Stimulated activated memory B cell treated with anti-CD40 and anti-IgM and Interleukin-4, amounts not matched to agents 10 μg/mL and 1 μg/mL and 100 μg/mL, for 72 hours (primary cell): ENCODE measurements at regions not wholly inside any gene's neighbourhood (a gene's known extent, or its start where the extent isn't known, plus 50 kb on each side); places are given as distances from the start of the nearest gene placed in this dataset.
"Not testable (repeated sequence)": the region's sequence is repeated elsewhere in the genome, so short reads cannot be mapped to it uniquely, and the experiment has no call there.

Experiments
- ATAC-seq: fragments of 150-1000 bp; cut with Tn5 transposase; 2 replicates; pipeline ENCODE4 v1.10.0; 2021
- H3K27ac Mint-ChIP-seq: one replicate; pipeline ENCODE4 v1.8.0; 2022; ENCODE audit warnings: mild to moderate bottlenecking, mixed read lengths
- H3K27me3 Mint-ChIP-seq: one replicate; pipeline ENCODE4 v1.8.0; 2022; ENCODE audit warnings: mixed read lengths
- H3K36me3 Mint-ChIP-seq: one replicate; pipeline ENCODE4 v1.8.0; 2022; ENCODE audit warnings: mixed read lengths
- H3K4me1 Mint-ChIP-seq: one replicate; pipeline ENCODE4 v1.8.0; 2022; ENCODE audit warnings: mixed read lengths
- H3K4me3 Mint-ChIP-seq: one replicate; pipeline ENCODE4 v1.8.0; 2022; ENCODE audit warnings: mild to moderate bottlenecking, moderate library complexity, mixed read lengths
- H3K9me3 Mint-ChIP-seq: one replicate; pipeline ENCODE4 v1.8.0; 2022; ENCODE audit warnings: mixed read lengths

DNA sequence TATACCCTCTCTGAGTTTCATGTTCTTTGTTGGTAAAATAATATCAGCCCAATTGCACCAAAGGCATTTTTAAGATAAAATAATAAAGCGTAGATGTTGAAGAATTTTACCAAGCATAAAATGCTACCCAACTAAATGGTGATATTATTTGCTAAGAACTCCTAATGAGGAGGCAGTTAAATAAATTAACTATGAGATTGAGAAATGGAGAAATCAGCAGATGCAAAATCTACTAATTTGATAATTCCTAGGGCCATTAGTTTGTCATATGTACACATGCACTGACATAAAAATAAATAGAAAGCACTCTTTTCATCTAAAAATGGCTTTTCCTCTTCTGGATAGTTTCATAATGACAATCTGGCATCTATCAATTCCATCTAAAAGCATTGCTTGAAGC is 681.5 kb upstream of the FAM98A start:
- no peak overlapping the region for H3K4me3 Mint-ChIP-seq
- no peaks in the 10 kb centered on the region for H3K27me3 Mint-ChIP-seq
- no peaks in the 10 kb centered on the region for H3K36me3 Mint-ChIP-seq
- H3K9me3 Mint-ChIP-seq: peaks cover 9% of the 10 kb centered on the region
- H3K4me1 Mint-ChIP-seq: no peaks in the 10 kb centered on the region
- H3K27ac Mint-ChIP-seq: no peak overlapping the region
- no peak for ATAC-seq

DNA sequence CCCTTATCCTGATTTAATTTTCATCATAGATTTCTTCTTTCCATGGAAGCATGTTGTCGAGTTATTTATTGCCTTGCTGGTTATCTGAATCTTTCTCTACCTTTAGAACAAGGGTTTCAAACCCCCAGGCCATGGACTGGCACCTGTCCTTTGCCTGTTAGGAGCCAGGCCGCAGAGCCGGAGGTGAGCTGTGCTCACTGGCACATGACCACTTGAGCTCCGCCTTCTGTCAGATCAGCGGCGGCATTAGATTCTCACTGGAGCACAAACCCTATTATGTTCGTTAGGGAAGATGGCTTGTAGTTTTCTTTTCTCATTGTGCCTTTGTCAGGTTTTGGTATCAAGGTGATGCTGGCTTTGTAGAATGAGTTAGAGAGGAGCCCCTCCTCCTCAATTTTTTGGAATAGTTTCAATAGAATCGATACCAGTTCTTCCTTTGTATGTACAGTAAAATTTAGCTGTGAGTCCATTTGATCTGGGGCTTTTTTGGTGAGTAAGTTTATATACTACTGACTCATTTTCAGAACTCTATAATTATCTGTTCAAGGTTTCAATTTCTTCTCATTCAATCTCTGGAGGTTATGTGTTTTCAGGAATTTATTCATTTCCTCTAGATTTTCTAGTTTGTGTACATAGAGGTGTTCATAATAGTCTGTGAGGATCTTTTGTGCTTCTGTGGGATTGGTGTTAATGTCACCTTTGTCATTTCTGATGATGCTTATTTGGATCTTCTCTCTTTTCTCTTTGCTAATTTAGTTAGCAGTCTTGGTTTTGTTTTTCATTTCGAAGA is 668.0 kb upstream of the FAM98A start:
- peaks cover 6% of the 10 kb centered on the region for H3K4me1 Mint-ChIP-seq
- H3K27ac Mint-ChIP-seq: no peak overlapping the region
- no peaks in the 10 kb centered on the region for H3K36me3 Mint-ChIP-seq
- no peaks in the 10 kb centered on the region for H3K27me3 Mint-ChIP-seq
- no peak for ATAC-seq
- H3K9me3 Mint-ChIP-seq: peaks cover 9% of the 10 kb centered on the region
- H3K4me3 Mint-ChIP-seq: no peak overlapping the region

DNA sequence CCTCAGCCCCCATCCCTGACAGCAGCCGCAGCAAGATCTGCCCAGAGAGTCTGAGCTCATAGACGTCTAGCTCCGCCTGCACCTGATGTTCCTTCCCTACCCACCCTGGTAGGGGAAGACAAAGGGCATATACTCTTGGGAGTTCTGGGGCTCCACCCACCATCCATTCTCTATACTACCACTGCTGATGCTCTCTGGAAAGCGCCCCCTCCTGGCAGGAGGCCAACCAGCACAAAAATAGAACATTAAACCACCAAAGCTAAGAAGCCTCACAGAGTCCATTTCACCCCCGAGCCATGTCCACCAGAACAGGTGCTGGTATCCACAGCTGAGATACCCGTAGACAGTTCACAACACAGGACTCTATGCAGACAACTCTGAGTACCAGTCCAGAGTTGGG is 662.6 kb upstream of the FAM98A start:
- Mint-ChIP-seq H3K4me1 (no peaks in the 10 kb centered on the region), H3K27ac (no peak overlapping the region), H3K36me3 (no peaks in the 10 kb centered on the region), H3K4me3 (no peak overlapping the region), H3K27me3 (no peaks in the 10 kb centered on the region), H3K9me3 (peaks cover 8% of the 10 kb centered on the region)
- no peak for ATAC-seq

DNA sequence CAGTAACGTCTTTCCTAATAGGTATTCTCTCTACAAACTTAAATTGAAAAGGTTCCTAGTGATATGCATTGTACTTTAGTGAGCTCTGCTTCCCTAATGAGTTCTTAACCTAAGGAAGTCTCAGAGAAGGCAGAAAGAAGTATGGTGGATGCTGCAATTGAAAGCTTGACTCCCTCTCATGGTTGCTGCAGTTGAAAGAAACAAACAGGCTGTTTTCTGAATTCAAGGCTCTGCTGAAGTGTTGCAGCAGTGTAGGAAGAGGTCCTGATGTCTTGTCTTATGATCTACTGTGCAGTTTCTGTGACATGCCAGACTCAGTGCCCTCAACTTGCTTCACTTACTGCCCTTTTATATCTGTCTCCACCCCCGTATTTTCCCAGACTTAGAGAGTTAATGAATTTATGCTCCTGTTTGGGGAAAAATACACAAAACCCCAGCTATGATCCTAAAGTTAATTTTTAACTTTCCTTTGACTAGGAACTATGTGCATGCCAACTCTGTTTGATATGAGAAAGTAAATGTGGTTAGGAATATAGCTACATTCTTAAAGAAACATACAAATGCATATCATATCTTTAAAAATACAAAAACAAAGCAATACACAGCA is 655.3 kb upstream of the FAM98A start:
- Mint-ChIP-seq H3K4me3 (no peak overlapping the region), H3K27ac (no peak overlapping the region), H3K36me3 (no peaks in the 10 kb centered on the region), H3K4me1 (no peaks in the 10 kb centered on the region), H3K9me3 (no peaks in the 10 kb centered on the region), H3K27me3 (no peaks in the 10 kb centered on the region)
- ATAC-seq: no peak

DNA sequence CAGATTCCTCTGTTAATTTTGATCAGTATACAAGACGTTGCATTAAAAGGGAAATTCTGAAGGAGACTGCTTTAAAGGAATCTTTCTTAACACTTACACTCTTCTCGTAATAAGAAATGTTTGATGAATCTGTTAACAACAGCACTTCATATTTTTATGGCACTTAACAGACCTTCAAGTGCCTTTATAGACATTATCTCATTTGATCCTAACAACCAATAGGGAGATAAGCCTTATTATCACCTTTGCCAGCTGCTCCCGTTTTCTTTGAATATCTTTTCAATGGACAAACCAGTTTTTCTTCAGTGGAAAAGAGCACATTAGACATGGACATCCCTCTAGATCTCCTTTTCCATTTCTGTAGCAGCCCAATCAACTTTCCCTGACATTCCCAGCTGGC is 653.0 kb upstream of the FAM98A start:
- ATAC-seq: no peak
- Mint-ChIP-seq H3K27me3 (no peaks in the 10 kb centered on the region), H3K4me3 (no peak overlapping the region), H3K27ac (no peak overlapping the region), H3K36me3 (no peaks in the 10 kb centered on the region), H3K4me1 (no peaks in the 10 kb centered on the region), H3K9me3 (no peaks in the 10 kb centered on the region)

DNA sequence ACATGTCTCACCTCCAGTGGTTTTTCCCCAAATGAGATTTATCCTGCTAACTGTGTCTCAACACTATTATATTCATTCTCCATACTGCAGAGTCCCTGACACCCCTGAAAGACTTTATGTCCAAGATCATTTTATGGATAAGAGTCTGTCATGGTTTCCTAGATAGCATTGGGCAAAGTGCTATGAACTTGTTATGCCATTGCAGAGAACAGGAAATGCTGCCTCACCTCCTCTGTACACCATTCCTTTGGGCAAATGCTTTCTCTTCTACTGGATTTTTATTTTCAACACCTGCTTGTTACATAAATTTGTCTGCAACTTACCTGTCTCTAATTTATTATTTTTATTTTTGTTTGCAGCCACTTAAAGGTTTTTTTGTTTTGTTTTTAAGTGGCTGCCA is 652.5 kb upstream of the FAM98A start:
- H3K4me3 Mint-ChIP-seq: no peak overlapping the region
- H3K9me3 Mint-ChIP-seq: no peaks in the 10 kb centered on the region
- no peaks in the 10 kb centered on the region for H3K36me3 Mint-ChIP-seq
- no peaks in the 10 kb centered on the region for H3K27me3 Mint-ChIP-seq
- H3K4me1 Mint-ChIP-seq: no peaks in the 10 kb centered on the region
- no peak for ATAC-seq
- H3K27ac Mint-ChIP-seq: no peak overlapping the region

DNA sequence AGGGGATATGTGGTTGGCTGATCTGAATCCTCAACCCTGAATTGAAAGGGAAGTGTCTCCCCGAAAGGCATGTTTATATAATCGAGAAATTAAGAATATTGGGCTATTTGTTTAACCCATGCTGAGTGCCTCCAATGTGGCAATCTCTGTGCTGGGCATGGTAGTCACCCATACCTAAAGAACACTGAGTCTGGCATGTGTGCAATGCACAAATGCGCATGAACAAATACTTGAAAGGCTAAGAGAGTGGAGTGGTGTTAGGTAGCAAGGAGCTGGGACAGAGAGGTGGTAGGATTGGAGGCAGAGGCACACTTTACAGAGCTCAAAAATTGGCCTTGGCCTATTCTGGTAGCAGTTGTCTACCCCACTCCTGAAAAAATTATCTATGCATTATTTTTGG is 645.1 kb upstream of the FAM98A start:
- Mint-ChIP-seq H3K36me3 (no peaks in the 10 kb centered on the region), H3K4me3 (no peak overlapping the region), H3K27me3 (no peaks in the 10 kb centered on the region)

DNA sequence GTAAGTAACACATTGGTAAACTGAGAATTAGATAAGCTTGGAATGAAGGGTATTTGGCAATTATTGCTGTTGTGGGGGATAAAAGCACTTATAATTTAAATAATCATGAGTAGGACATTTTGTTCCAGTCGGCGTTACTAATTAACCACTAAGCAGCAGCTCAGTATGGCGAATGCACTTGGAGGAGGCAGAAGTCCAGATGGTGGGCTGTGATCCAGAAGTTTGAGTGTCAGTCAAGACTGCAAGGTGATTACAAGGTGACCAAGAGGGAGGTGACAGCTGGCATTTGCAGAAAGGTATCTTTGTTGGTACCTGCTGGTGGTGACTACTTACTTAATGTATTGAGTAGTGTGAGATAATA is 643.6 kb upstream of the FAM98A start:
- Mint-ChIP-seq H3K36me3 (no peaks in the 10 kb centered on the region), H3K9me3 (no peaks in the 10 kb centered on the region), H3K4me1 (no peaks in the 10 kb centered on the region), H3K27me3 (no peaks in the 10 kb centered on the region), H3K4me3 (no peak overlapping the region), H3K27ac (no peak overlapping the region)
- no peak for ATAC-seq

More for the DNA sequence above, 645.1 kb upstream of the FAM98A start:
- H3K9me3 Mint-ChIP-seq: no peaks in the 10 kb centered on the region
- H3K4me1 Mint-ChIP-seq: no peaks in the 10 kb centered on the region
- no peak for ATAC-seq
- H3K27ac Mint-ChIP-seq: no peak overlapping the region

DNA sequence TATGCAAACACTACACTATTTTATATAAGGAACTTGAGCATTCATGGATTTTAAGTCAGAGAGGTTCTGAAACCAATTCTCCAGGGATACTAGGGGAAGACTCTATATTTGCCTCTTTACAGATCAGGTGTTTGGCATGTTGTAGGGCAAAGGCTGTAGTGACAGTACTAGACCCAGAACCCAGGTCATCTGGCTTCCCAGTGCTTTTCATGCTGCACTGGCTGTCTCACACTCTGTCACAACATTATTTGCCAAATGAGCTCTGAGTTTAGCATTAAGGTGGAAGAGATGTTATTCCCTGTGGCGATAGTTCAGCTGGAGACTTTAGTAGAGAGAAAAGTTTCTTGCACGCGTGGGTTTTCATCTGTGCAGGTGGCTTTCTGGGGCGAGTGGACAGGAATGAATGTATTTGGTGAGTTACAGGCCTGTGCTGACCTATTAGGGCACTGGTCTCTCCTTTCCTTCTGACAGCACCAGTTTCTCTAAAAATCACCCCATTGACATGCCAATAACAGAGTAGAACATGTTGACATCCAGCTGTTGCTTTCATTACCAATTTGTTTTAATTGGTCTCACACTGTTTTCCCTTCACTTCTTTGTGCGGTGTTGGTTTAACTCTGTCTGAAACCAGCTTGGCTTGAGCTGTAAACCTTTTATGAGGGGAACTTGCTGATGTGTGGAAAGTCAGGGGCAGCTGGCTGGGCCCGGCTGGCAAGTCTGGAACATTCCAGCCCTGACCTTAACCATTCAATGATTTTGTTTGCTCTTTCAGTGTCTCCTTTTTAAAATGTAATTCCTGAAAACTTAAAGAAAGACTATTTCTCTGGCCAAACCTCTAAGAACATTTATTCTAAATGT is 643.0 kb upstream of the FAM98A start:
- no peak overlapping the region for H3K4me3 Mint-ChIP-seq
- H3K27ac Mint-ChIP-seq: no peak overlapping the region
- no peaks in the 10 kb centered on the region for H3K36me3 Mint-ChIP-seq
- ATAC-seq: no peak
- no peaks in the 10 kb centered on the region for H3K27me3 Mint-ChIP-seq
- no peaks in the 10 kb centered on the region for H3K4me1 Mint-ChIP-seq
- H3K9me3 Mint-ChIP-seq: peaks cover 4% of the 10 kb centered on the region

DNA sequence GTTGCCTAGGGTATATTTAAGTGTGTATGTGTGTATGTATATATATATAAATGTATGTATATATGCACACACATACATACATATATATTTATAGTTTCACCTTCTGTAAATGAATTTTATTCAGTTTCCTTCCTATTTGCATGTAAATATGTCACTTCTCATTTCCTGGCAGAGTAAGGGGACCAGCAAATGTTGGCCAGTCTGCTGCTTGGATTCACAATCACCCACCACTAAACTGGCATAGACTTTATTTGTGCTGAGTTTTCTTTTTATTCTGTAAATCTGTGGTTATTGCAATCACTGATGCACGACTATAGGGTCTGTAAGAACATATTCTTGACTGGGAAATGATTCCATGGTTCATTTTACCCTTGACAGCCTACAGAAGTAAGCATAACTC is 640.4 kb upstream of the FAM98A start:
- no peaks in the 10 kb centered on the region for H3K4me1 Mint-ChIP-seq
- no peak overlapping the region for H3K4me3 Mint-ChIP-seq
- no peak overlapping the region for H3K27ac Mint-ChIP-seq
- H3K9me3 Mint-ChIP-seq: peaks cover 7% of the 10 kb centered on the region
- H3K36me3 Mint-ChIP-seq: no peaks in the 10 kb centered on the region
- no peak for ATAC-seq
- H3K27me3 Mint-ChIP-seq: no peaks in the 10 kb centered on the region

DNA sequence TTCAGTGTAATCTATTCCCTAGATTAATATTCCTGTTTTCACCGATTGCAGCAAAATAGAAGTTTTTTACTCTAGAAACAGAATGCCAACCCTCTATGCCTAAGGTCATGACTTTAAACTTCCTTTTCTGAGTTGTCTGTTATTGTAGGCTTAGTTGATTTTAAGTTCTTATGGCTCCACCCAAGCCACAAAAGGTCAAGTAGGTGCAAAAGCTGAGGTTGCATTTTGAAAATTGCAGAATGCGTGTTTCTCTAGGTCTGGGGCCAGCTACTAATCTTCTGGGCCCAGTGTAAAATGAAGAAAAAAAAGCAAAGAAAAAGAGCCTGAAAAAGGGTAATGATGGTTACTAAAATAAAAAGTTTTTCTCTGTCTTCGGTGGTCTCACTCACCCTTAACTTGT is 635.7 kb upstream of the FAM98A start:
- no peaks in the 10 kb centered on the region for H3K4me1 Mint-ChIP-seq
- H3K4me3 Mint-ChIP-seq: no peak overlapping the region
- H3K9me3 Mint-ChIP-seq: peaks cover 7% of the 10 kb centered on the region
- no peaks in the 10 kb centered on the region for H3K27me3 Mint-ChIP-seq
- ATAC-seq: no peak
- no peak overlapping the region for H3K27ac Mint-ChIP-seq
- no peaks in the 10 kb centered on the region for H3K36me3 Mint-ChIP-seq

DNA sequence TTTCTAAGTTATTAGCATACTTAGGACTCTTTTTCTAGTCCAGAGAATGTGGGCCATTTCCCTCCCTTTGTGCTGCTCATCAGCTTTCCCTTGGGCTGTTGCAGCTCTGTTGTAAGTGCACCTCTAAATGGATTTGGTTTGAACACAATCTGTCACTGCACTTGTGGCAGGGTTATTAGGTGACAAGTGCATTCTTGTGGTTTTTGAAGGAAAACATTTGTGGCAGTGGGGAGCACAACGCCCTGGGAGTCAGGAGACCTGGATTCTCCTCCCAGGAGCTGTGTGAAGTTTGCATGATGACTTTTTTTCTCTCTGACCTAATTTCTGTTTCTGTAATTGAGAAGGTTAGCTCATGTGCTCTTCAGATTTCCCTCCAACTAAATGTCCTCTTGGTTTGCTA is 630.9 kb upstream of the FAM98A start:
- no peak for ATAC-seq
- Mint-ChIP-seq H3K4me1 (no peaks in the 10 kb centered on the region), H3K4me3 (no peak overlapping the region), H3K9me3 (no peaks in the 10 kb centered on the region), H3K27me3 (no peaks in the 10 kb centered on the region), H3K36me3 (no peaks in the 10 kb centered on the region), H3K27ac (no peak overlapping the region)

DNA sequence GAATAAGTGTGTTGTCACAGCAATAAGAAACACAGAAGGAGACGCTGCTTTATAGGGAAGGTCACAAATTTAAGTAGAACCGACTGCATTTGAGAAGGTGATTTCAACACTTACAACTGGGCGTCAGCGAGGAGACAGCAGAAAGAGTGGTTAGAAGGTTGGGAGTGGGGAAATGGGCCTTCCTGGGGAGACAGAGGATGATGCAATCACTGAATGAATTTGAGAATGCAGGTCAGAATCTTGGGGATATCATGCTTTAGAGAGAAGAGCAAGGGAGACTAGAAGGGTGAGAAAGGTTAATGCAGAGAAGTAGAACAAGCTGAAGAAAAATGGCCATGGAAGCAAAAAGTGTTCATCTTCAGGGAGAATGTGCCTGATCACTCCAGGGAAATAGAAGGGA is 616.1 kb upstream of the FAM98A start:
- Mint-ChIP-seq H3K36me3 (no peaks in the 10 kb centered on the region), H3K4me3 (no peak overlapping the region), H3K4me1 (no peaks in the 10 kb centered on the region), H3K9me3 (peaks cover 20% of the 10 kb centered on the region), H3K27me3 (no peaks in the 10 kb centered on the region), H3K27ac (no peak overlapping the region)
- ATAC-seq: no peak

DNA sequence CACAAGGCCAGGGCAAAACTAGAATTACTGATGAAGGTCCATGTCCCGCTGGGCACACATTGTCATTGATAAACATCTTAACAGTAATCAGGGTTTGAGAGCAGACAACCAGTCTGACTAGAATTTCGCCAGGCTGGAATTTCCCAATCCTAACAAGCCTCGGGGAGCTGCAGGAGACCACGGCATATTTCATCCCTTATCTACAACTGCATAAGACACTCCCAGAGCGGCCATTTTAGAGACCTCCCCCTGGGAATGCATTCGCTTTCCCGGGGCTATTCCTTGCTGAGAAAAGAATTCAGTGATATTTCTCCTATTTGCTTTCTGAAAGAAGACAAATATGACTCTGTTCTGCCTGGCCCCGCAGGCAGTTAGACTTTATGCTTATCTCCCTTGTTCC is 611.3 kb upstream of the FAM98A start:
- not testable (repeated sequence) for H3K36me3 Mint-ChIP-seq, H3K27ac Mint-ChIP-seq, H3K4me3 Mint-ChIP-seq, H3K4me1 Mint-ChIP-seq, H3K27me3 Mint-ChIP-seq, ATAC-seq
- peaks cover 31% of the 10 kb centered on the region for H3K9me3 Mint-ChIP-seq

DNA sequence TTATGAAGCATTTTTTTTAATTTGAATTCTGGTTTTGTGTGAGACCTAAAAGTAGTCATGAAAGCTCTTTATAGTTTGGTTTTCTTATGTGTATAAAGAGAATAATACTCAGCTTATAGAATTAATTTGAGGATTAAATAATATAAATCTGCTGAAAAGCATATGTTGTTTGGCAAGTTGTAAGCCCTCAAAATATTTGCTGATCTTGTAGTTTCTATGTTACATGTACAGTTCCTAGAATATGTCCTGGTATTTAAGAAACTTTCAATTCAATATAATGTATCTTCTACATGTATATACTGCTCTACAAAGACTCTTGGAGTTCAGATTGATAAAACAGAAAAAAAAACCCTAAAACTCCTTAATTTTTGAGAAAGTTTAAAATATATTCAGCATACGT is 605.5 kb upstream of the FAM98A start:
- H3K9me3 Mint-ChIP-seq: peaks cover 9% of the 10 kb centered on the region
- H3K4me3 Mint-ChIP-seq: no peak overlapping the region
- ATAC-seq: no peak
- H3K27ac Mint-ChIP-seq: no peak overlapping the region
- no peaks in the 10 kb centered on the region for H3K4me1 Mint-ChIP-seq
- no peaks in the 10 kb centered on the region for H3K36me3 Mint-ChIP-seq
- no peaks in the 10 kb centered on the region for H3K27me3 Mint-ChIP-seq

DNA sequence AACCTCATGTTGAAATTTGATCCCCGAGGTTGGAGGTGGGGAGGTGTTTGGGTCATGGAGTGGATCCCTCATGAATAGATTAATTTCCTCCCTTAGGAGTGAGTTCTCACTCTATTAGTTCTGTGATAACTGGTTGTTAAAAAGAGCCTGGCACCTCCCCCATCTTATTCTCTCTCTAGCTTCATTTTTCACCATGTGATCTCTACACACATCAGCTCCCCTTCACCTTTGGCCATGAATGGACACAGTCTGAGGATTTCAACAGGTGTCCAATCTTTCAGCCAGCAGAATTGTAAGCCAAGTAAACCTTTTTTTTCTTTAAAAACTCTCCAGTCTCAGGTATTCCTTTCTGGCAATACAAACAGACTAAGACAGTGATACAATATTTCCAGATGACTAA is 602.0 kb upstream of the FAM98A start:
- no peaks in the 10 kb centered on the region for H3K36me3 Mint-ChIP-seq

More for the DNA sequence above, 602.0 kb upstream of the FAM98A start:
- H3K4me3 Mint-ChIP-seq: no peak overlapping the region
- no peaks in the 10 kb centered on the region for H3K4me1 Mint-ChIP-seq
- no peak overlapping the region for H3K27ac Mint-ChIP-seq
- H3K9me3 Mint-ChIP-seq: peaks cover 2% of the 10 kb centered on the region
- H3K27me3 Mint-ChIP-seq: no peaks in the 10 kb centered on the region
- ATAC-seq: no peak
